ENCODE measurements at regions not wholly inside any gene's neighbourhood (a gene's known extent, or its start where the extent isn't known, plus 50 kb on each side); places are given as distances from the start of the nearest gene placed in this dataset.

DNA sequence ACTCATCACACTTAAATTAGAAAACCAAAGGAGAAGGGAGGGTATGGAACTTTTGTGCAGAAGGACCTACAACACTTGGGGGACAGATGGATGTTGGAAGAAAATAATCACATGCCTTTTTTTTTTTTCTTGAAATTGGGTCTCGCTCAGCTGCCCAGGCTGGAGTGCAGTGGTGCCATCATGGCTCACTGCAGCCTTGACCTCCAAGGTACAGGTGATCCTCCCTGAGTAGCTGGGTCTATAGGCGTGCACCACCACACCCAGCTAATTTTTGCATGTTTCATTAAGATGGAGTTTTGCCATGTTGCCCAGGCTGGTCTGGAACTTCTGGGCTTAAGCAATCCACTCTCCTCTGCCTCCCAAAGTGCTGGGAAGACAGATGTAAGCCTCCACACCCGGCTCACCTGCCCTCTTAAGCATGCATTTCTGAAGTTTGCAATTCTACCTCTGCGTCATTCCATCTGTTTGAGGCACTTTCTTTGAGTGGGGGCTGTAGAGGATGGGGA is 370.8 kb upstream of the JARID2 start:
- ATAC-seq (ENCODE audit: low FRiP score) (no peak), DNase-seq (ENCODE audit: low spot score) (no peak)

DNA sequence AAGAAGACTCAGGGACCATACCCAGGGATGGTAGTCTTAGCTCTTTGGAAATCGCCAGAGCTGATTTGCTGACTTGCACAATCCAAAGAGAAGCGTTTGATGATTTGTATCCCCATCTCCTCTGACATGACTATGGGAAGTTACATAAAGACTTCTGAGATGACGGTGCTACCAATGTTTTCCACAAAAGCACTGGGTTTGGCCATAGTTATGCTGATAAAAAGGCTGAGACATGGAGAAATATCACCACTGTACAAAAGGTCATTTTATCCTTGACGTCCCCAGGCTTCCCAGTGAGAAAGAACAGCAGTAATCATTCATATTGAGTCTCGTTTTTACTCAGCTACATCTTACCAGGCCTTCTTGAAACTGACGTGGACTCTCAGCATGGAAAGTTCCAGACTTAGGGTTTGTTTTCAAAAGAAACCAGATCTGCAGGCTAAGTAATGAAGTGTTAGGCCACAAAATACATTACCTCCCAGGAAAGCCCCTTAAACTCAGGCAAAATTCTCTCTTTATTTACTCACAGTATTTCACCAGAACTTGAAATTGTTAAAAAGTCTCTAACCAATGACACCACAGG is 370.3 kb upstream of the JARID2 start:
- no peak for ATAC-seq (ENCODE audit: low FRiP score)
- TF ChIP-seq, protein P1, sequence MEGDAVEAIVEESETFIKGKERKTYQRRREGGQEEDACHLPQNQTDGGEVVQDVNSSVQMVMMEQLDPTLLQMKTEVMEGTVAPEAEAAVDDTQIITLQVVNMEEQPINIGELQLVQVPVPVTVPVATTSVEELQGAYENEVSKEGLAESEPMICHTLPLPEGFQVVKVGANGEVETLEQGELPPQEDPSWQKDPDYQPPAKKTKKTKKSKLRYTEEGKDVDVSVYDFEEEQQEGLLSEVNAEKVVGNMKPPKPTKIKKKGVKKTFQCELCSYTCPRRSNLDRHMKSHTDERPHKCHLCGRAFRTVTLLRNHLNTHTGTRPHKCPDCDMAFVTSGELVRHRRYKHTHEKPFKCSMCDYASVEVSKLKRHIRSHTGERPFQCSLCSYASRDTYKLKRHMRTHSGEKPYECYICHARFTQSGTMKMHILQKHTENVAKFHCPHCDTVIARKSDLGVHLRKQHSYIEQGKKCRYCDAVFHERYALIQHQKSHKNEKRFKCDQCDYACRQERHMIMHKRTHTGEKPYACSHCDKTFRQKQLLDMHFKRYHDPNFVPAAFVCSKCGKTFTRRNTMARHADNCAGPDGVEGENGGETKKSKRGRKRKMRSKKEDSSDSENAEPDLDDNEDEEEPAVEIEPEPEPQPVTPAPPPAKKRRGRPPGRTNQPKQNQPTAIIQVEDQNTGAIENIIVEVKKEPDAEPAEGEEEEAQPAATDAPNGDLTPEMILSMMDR (IDR thresholded peaks at IDR 0.05): no peak
- DNase-seq (ENCODE audit: low spot score): no peak

More for the DNA sequence above, 370.8 kb upstream of the JARID2 start:
- TF ChIP-seq, protein P1 (IDR thresholded peaks at IDR 0.05): no peak

DNA sequence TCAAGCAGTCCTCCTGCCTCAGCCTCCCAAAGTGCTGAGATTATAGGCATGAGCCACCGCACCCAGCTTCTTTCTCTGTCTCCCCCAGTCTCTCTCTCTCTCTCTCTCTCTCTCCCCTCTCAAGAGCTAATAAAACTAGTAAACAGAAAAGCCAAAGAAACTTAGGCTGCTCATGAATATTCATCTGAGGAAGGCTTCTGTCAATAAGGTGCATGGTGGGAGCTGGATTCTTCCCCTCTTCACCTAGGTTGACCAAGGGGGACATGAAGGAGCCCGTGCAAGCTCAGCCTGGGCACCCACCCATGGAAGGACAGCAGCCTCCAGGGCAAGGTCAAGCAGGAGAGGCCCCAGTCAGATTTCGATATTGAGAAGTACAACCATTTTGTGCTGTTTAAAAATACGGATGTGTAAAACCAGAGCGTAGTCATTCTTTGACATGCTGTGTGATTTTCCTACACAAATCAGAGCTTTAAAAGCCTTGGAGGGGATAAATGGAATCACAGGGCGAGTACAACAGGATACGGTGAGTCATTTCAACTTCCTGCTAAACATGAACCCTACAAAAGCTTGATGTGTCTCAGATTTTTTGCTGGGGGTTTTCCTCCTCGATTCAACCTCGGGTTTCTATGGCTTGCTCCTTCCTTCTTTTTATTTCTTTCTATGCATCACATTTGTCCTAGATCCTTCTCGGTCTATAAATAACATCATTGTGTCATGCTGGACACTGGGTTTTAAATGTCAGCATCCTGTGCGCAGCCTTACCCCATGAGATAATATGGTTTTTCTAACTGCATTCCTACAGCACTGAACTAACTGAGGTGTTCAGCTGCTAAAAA is 368.9 kb upstream of the JARID2 start:
- DNase-seq (ENCODE audit: low spot score) (no peak), ATAC-seq (ENCODE audit: low FRiP score) (no peak)
- TF ChIP-seq, protein P1 (IDR thresholded peaks at IDR 0.05): no peak

DNA sequence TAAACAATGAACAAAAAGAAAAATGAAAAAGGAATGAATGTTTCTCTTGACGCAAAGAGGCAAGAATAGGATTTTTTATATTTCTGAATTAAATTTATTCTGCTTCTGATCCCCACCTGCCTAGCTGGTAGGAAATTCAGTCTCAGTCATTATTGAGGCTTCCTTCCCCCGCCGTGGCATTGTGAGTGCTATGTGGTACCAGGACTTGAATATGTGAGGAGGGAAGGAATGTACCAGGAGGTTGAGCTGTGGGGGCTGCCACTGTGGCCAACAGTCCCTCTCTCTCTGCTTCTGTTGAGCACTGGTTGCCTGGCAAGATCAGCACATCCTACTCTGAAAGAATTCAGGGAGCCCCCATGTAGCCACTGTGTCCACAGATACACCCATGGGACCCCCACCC is 368.1 kb upstream of the JARID2 start:
- DNase-seq (ENCODE audit: low spot score): no peak
- ATAC-seq (ENCODE audit: low FRiP score): no peak
- TF ChIP-seq, protein P1 (IDR thresholded peaks at IDR 0.05): no peak

DNA sequence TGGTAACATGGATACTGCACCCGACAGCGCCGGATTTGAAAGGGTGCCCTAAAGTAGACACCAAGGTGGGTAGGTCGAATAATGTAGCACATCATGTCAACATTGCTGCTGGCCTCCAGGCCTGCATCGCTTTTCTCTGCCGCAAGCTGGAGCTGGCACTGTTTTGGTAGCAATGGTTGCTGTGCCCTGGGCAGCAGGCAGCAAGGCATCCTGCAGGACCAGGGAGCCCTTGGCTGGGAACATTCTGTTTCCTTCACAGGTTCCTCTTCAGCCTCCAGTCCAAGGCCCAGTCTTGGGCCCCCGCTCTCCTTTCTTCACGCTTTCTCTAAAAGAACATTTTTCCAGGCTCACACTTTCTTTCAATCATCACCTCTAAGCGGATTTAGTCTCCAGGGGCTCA is 365.8 kb upstream of the JARID2 start:
- TF ChIP-seq, protein P1 (IDR thresholded peaks at IDR 0.05): no peak
- DNase-seq (ENCODE audit: low spot score) (no peak), ATAC-seq (ENCODE audit: low FRiP score) (no peak)

DNA sequence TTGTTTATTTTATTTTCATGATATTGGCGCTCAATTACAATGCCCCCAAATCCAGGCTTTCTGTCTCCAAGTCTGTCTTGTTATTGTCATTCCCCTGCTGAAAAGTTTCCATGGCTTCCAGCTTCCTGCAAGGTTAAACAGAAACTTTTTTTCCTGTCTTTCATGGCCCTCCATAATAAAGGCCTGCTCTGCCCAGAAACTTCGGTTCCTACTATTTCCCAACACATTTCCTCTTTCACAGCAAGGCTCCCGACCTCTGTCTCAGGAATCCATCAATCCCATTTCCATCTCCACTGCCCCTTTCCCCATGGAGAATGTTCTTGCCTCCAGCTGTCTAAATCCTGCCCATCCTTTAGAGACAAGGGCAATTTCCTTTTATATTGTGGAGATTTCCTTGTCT is 365.2 kb upstream of the JARID2 start:
- no peak for DNase-seq (ENCODE audit: low spot score)
- ATAC-seq (ENCODE audit: low FRiP score): no peak
- TF ChIP-seq, protein P1 (IDR thresholded peaks at IDR 0.05): no peak

All from omental fat pad (tissue), 3 donors.